Ishikawa (cell line): ENCODE measurements at regions not wholly inside any gene's neighbourhood (a gene's known extent, or its start where the extent isn't known, plus 50 kb on each side); places are given as distances from the start of the nearest gene placed in this dataset.

ENCODE experiments used
- CEBPB ChIP-seq: IDR thresholded peaks from 2 replicates; pipeline ENCODE4 v1.6.1; 2012
- CREB1 ChIP-seq: IDR thresholded peaks from 2 replicates; pipeline ENCODE4 v1.6.1; 2012; ENCODE audit warnings: low read depth
- EGR1 ChIP-seq: IDR thresholded peaks from 2 replicates; pipeline ENCODE4 v1.6.1; 2012
- EP300 ChIP-seq: IDR thresholded peaks from 2 replicates; pipeline ENCODE4 v1.6.1; 2012; ENCODE audit warnings: borderline replicate concordance
- FOXM1 ChIP-seq: IDR thresholded peaks from 2 replicates; pipeline ENCODE4 v1.6.1; 2012; ENCODE audit warnings: low read depth, borderline replicate concordance
- MAX ChIP-seq: IDR thresholded peaks from 2 replicates; pipeline ENCODE4 v1.6.1; 2012
- NFIC ChIP-seq: IDR thresholded peaks from 2 replicates; pipeline ENCODE4 v1.6.1; 2012
- RAD21 ChIP-seq: IDR thresholded peaks from 2 replicates; pipeline ENCODE4 v1.6.1; 2012; ENCODE audit warnings: low read depth
- TAF1 ChIP-seq: IDR thresholded peaks from 2 replicates; pipeline ENCODE4 v1.6.1; 2012; ENCODE audit warnings: low read depth, mild to moderate bottlenecking
- TCF12 ChIP-seq: IDR thresholded peaks from 2 replicates; pipeline ENCODE4 v1.6.1; 2012; ENCODE audit warnings: low read depth
- TEAD4 ChIP-seq: IDR thresholded peaks from 2 replicates; pipeline ENCODE4 v1.6.1; 2012
- USF1 ChIP-seq: IDR thresholded peaks from 2 replicates; pipeline ENCODE4 v1.6.1; 2012
- YY1 ChIP-seq: IDR thresholded peaks from 2 replicates; pipeline ENCODE4 v1.6.1; 2012; ENCODE audit warnings: low read depth
- ZBTB7A ChIP-seq: IDR thresholded peaks from 2 replicates; pipeline ENCODE4 v1.6.1; 2012; ENCODE audit warnings: low read depth
- TF ChIP-seq, protein P1 (sequence below): IDR thresholded peaks from 2 replicates; pipeline ENCODE4 v1.6.1; 2012; ENCODE audit warnings: low read depth, mild to moderate bottlenecking

GRCh38 chr1:88276163-88276562, 407.9 kb upstream of the PKN2 start:
- no peak for TF ChIP-seq USF1
- no peak for TF ChIP-seq CEBPB
- no peak for TF ChIP-seq EGR1
- no peak for TF ChIP-seq TCF12

GRCh38 chr1:88284066-88284465, 400.0 kb upstream of the PKN2 start:
- TF ChIP-seq TAF1 (no peak), CREB1 (no peak), MAX (no peak), ZBTB7A (no peak), CEBPB (no peak), USF1 (no peak), NFIC (no peak), RAD21 (no peak), TCF12 (no peak), YY1 (no peak), TEAD4 (no peak), EP300 (no peak), FOXM1 (no peak), EGR1 (no peak)
- TF ChIP-seq, protein P1, sequence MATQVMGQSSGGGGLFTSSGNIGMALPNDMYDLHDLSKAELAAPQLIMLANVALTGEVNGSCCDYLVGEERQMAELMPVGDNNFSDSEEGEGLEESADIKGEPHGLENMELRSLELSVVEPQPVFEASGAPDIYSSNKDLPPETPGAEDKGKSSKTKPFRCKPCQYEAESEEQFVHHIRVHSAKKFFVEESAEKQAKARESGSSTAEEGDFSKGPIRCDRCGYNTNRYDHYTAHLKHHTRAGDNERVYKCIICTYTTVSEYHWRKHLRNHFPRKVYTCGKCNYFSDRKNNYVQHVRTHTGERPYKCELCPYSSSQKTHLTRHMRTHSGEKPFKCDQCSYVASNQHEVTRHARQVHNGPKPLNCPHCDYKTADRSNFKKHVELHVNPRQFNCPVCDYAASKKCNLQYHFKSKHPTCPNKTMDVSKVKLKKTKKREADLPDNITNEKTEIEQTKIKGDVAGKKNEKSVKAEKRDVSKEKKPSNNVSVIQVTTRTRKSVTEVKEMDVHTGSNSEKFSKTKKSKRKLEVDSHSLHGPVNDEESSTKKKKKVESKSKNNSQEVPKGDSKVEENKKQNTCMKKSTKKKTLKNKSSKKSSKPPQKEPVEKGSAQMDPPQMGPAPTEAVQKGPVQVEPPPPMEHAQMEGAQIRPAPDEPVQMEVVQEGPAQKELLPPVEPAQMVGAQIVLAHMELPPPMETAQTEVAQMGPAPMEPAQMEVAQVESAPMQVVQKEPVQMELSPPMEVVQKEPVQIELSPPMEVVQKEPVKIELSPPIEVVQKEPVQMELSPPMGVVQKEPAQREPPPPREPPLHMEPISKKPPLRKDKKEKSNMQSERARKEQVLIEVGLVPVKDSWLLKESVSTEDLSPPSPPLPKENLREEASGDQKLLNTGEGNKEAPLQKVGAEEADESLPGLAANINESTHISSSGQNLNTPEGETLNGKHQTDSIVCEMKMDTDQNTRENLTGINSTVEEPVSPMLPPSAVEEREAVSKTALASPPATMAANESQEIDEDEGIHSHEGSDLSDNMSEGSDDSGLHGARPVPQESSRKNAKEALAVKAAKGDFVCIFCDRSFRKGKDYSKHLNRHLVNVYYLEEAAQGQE = no peak

DNA sequence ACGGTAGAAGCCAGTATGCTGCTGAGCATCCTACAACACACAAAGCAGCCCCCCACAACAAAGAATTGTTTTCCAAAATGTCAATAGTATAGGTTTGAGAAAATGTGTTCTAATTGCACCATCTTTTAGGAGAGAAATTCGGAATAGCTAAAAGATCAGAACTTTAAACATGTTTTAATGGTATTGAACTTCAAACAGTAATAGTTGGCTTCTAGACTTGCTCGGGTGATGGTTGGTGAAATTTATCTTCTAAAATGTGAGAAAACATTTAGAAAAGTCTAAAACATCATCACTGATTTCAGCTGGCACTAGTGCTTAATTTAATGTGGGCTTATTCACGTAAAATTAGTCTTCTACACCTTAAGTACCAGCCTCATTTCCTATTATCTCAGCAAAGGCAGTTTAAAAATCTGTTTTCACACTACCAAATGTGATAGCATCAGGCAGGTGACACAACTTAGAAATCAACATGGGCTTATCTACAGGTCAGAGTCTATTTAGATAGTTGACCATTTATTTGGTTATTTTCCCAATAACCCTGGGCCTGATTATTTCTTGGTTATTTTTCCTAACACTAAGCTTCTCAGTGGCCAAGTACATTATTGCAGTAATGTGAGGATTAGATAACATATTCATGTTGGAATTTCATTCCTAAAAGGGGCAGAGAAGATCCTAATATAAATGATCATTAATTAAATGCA, 399.3 kb upstream of the PKN2 start:
- TF ChIP-seq FOXM1 (no peak), TAF1 (no peak), TEAD4 (no peak), RAD21 (no peak), CEBPB (no peak), EGR1 (no peak), NFIC (no peak), YY1 (no peak), CREB1 (no peak), ZBTB7A (no peak), MAX (no peak), USF1 (no peak)

DNA sequence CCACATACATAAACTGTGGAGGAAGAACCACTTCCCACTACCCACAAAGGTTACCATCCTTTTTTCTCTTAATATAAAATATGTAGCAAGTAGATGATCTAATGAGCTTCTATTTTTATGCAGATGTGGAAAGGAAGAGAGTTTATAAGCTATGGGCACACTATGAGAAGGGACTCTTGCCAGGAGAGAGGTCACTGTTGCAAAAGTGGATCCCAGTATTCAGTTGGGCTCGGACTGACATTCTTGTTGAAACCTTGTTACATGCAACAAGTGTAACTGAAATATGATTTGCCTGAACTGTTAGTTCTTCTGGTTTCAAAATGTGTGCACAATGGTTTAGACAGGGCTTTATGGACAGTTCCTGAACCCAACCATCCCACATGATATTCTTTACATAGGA, 397.4 kb upstream of the PKN2 start:
- no peak for TF ChIP-seq EP300
- TF ChIP-seq RAD21 = no peak
- TF ChIP-seq CEBPB = no peak

GRCh38 chr1:88288571-88288970, 395.5 kb upstream of the PKN2 start:
- TF ChIP-seq NFIC = no peak
- no peak for TF ChIP-seq TAF1
- TF ChIP-seq CEBPB = no peak
- TF ChIP-seq FOXM1 = no peak
- no peak for TF ChIP-seq CREB1
- no peak for TF ChIP-seq MAX
- no peak for TF ChIP-seq TCF12
- TF ChIP-seq USF1 = no peak
- no peak for TF ChIP-seq EGR1
- no peak for TF ChIP-seq YY1
- no peak for TF ChIP-seq RAD21

DNA sequence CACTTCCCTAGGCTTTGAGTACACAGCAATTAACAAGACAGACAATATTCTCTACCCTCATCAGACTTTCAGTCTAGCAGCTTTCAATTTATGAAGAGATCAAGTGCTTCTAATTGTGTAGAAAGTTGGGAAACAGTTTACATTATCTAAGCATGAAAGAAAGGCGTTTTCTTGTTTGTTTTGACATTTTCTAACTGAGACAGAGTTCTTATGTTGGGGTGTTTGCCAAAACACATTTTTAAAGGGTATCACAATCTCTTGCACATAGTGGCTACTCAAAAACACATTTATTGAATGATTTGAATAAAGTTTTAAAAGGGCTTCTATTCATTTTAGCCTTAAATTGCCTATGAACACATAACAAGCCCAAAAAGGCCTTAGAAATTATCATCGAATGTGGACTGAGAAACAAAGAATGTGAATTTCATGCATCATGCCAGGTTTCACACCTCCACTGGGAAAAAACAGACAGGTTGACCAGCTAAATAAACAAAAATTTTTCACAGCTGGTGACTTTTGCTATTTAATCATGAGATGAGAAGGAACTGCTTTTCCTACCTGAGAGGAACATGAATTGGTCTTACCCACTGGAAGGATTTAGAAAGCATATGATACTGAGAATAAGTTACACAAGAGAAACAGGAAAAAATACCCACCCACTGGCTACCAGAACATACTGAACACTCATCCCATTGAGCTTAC, 394.5 kb upstream of the PKN2 start:
- TF ChIP-seq MAX (no peak), CREB1 (no peak), TCF12 (no peak)
